Activated CD4-positive, alpha-beta T cell treated with anti-CD3 and anti-CD28 coated beads, Interleukin-10, Interleukin-2, amounts not matched to agents 100 ng/mL and 50 ng/mL, durations not matched to agents 16 hours and 8 hours (primary cell): ENCODE measurements at regions not wholly inside any gene's neighbourhood (a gene's known extent, or its start where the extent isn't known, plus 50 kb on each side); places are given as distances from the start of the nearest gene placed in this dataset.

Experiments used
- DNase-seq: peaks from one replicate; pipeline ENCODE4 v3.0.0-alpha.2; 2020

GRCh38 chr2:67842375-67842959 lies 220.3 kb downstream of the C1D start:
- no peak for DNase-seq

- no peak for DNase-seq
These were observed 218.7 kb downstream of the C1D start for GRCh38 chr2:67844024-67844540.

- DNase-seq = no peak
These were observed 217.0 kb downstream of the C1D start for GRCh38 chr2:67845621-67846369.

- DNase-seq = peak; percentile 40
These were observed 216.3 kb downstream of the C1D start for GRCh38 chr2:67846370-67847070.

GRCh38 chr2:67848551-67849285 lies 214.1 kb downstream of the C1D start:
- no peak for DNase-seq

- no peak for DNase-seq
These were observed 211.8 kb downstream of the C1D start for GRCh38 chr2:67851016-67851415.

- DNase-seq = no peak
These were observed 210.6 kb downstream of the C1D start for GRCh38 chr2:67851956-67852824.

- no peak for DNase-seq
These were observed 208.6 kb downstream of the C1D start for GRCh38 chr2:67854103-67854743.

GRCh38 chr2:67854798-67855197 lies 208.0 kb downstream of the C1D start:
- no peak for DNase-seq

- no peak for DNase-seq
These were observed 205.9 kb downstream of the C1D start for GRCh38 chr2:67856866-67857265.

- DNase-seq = no peak
These were observed 205.0 kb downstream of the C1D start for GRCh38 chr2:67857836-67858235.

GRCh38 chr2:67858886-67859285 lies 203.9 kb downstream of the C1D start:
- no peak for DNase-seq

- DNase-seq = no peak
These were observed 196.9 kb downstream of the C1D start for GRCh38 chr2:67865917-67866316.

- no peak for DNase-seq
These were observed 195.1 kb downstream of the C1D start for GRCh38 chr2:67867735-67868134.

GRCh38 chr2:67871686-67872412 lies 191.0 kb downstream of the C1D start:
- DNase-seq = no peak

GRCh38 chr2:67872481-67872880 lies 190.3 kb downstream of the C1D start:
- DNase-seq = no peak

- no peak for DNase-seq
These were observed 188.9 kb downstream of the C1D start for GRCh38 chr2:67873916-67874315.

GRCh38 chr2:67876176-67876575 lies 186.6 kb downstream of the C1D start:
- no peak for DNase-seq

- no peak for DNase-seq
These were observed 185.5 kb downstream of the C1D start for GRCh38 chr2:67877301-67877700.

GRCh38 chr2:67878743-67879142 lies 184.1 kb downstream of the C1D start:
- no peak for DNase-seq
